ENCODE measurements at regions not wholly inside any gene's neighbourhood (a gene's known extent, or its start where the extent isn't known, plus 50 kb on each side); places are given as distances from the start of the nearest gene placed in this dataset.

DNA sequence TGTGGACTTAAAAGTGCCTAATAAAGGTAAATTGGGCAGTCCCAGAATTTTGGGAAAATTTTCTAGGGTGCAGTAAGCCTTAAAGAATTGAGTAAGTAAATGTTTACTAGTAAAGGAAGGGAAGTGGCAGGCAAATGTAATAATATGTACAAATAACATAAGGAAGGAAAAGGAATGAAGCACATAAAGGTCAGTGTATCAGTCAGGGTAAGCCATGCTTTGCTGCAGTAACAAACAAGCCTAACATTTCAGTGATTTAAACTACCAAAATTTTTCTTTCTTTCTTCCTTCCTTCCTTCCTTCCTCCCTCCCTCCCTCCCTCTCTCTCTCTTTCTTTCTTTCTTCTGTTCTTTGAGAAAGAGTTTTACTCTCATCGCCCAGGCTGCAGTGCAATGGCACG lies 117.5 kb downstream of the HAO1 start:
- TF ChIP-seq, protein P1, sequence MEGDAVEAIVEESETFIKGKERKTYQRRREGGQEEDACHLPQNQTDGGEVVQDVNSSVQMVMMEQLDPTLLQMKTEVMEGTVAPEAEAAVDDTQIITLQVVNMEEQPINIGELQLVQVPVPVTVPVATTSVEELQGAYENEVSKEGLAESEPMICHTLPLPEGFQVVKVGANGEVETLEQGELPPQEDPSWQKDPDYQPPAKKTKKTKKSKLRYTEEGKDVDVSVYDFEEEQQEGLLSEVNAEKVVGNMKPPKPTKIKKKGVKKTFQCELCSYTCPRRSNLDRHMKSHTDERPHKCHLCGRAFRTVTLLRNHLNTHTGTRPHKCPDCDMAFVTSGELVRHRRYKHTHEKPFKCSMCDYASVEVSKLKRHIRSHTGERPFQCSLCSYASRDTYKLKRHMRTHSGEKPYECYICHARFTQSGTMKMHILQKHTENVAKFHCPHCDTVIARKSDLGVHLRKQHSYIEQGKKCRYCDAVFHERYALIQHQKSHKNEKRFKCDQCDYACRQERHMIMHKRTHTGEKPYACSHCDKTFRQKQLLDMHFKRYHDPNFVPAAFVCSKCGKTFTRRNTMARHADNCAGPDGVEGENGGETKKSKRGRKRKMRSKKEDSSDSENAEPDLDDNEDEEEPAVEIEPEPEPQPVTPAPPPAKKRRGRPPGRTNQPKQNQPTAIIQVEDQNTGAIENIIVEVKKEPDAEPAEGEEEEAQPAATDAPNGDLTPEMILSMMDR (IDR thresholded peaks at IDR 0.05), result no peak
- TF ChIP-seq POLR2A (IDR thresholded peaks at IDR 0.05) (no peak), POLR2AphosphoS5 (IDR thresholded peaks at IDR 0.05) (no peak), EP300 (IDR thresholded peaks at IDR 0.05) (no peak)

All from sigmoid colon (tissue), 4 donors.